ENCODE measurements at regions not wholly inside any gene's neighbourhood (a gene's known extent, or its start where the extent isn't known, plus 50 kb on each side); places are given as distances from the start of the nearest gene placed in this dataset.

DNA sequence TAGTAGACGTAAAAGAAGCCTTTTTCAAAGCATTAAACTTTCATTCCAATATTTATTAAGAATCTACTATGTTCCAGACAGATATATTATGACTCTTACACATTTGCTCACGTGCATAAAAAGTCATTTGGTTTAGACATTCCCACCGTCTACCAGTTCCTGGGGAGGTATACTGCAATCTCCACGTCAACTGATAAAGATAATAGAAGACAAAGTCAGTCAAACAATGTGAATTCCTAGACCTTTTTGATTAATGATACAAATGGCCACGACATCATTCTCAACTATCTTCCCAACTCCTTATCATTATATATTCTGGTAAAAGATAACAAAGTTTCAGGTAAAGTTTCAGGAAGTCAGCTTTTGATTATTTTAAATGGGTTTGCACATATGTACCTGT lies 69.0 kb downstream of the SIPA1L2 start:
- H3K9me3 ChIP-seq: no peaks in the 10 kb centered on the region
- intact Hi-C loops (cut with DNase I): no loop called here
- H3K27ac ChIP-seq: no peak overlapping the region
- peaks cover 0 to 23% (median 2%) of the 10 kb centered on the region in 3 donors for H3K4me1 ChIP-seq
- WGBS, 2 donors: 84 to 91% methylated on average over 5 of the region's 5 CpGs
- peaks cover 0 to 16% (median 0%) of the 10 kb centered on the region in 3 donors for H3K36me3 ChIP-seq
- H3K27me3 ChIP-seq: no peaks in the 10 kb centered on the region
- TF ChIP-seq, protein P1, sequence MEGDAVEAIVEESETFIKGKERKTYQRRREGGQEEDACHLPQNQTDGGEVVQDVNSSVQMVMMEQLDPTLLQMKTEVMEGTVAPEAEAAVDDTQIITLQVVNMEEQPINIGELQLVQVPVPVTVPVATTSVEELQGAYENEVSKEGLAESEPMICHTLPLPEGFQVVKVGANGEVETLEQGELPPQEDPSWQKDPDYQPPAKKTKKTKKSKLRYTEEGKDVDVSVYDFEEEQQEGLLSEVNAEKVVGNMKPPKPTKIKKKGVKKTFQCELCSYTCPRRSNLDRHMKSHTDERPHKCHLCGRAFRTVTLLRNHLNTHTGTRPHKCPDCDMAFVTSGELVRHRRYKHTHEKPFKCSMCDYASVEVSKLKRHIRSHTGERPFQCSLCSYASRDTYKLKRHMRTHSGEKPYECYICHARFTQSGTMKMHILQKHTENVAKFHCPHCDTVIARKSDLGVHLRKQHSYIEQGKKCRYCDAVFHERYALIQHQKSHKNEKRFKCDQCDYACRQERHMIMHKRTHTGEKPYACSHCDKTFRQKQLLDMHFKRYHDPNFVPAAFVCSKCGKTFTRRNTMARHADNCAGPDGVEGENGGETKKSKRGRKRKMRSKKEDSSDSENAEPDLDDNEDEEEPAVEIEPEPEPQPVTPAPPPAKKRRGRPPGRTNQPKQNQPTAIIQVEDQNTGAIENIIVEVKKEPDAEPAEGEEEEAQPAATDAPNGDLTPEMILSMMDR (IDR thresholded peaks at IDR 0.05): no peak
- no peak for TF ChIP-seq POLR2A (IDR thresholded peaks at IDR 0.05)
- DNase-seq: no peak
- no peak overlapping the region for H3K4me3 ChIP-seq

DNA sequence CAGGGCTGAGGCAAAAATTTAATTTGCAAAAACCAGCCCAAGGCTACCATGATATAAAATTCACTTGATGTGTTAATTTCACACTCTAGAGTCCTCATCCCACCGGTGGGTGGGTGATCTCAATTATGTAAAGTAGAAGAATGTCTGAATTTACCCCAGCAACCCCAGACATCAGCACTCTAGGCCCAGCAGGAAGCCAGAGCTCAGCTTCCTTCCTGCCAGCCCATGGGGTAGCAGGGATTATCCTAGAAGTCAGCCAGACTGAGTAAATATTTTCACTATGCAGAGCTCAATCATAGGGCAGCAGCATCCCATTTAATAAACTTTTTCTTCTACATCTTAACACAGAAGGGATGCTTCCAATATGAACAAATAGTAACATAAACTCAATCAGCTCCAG lies 71.0 kb downstream of the SIPA1L2 start:
- H3K27me3 ChIP-seq: no peaks in the 10 kb centered on the region
- intact Hi-C loops (cut with DNase I): no loop called here
- TF ChIP-seq, protein P1 (IDR thresholded peaks at IDR 0.05): no peak

DNA sequence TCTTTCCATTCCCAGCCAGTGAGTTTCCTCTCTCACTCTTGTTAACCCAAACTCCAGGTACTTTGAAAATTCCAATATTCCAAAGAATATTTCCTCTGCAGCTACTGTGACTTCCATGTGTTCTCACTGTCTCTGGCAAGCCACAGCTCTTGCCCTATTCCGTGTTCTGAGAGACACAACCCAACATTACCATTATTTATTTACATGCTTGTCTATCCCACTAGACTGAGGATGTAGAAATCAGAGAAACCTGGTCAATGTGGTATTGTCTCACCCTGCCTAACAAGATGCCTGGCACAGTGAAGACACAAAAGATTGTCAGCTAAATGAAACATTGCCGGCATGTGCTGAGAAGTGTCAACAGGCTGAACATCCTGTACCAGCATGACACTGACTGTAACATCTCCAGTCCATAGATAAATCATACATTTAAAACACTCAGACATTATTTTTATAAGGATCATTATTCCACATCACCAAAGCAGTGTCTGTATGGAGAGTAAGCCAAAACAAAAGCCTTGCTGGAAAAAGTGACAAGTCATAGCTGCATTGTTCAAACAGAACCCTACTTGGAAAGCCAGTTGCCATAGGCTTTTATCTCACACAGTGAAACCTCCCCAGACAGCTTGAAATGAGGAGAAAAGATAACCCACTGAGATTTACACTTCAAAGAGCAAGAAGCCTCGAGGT lies 72.3 kb downstream of the SIPA1L2 start:
- H3K4me3 ChIP-seq: no peak overlapping the region
- H3K4me1 ChIP-seq: peaks cover 0 to 49% (median 9%) of the 10 kb centered on the region in 3 donors
- DNase-seq: no peak
- H3K36me3 ChIP-seq: peaks cover 0 to 16% (median 0%) of the 10 kb centered on the region in 3 donors
- WGBS, 2 donors: 53 to 58% methylated on average over 3 of the region's 3 CpGs
- TF ChIP-seq, protein P1 (IDR thresholded peaks at IDR 0.05): no peak
- no peak for TF ChIP-seq POLR2A (IDR thresholded peaks at IDR 0.05)
- intact Hi-C loops (cut with DNase I): no loop called here
- no peaks in the 10 kb centered on the region for H3K27me3 ChIP-seq
- H3K9me3 ChIP-seq: no peaks in the 10 kb centered on the region
- no peak overlapping the region for H3K27ac ChIP-seq

More for the DNA sequence above, 71.0 kb downstream of the SIPA1L2 start:
- Histone ChIP-seq H3K27ac (no peak overlapping the region), H3K4me3 (no peak overlapping the region), H3K36me3 (peaks cover 0 to 16% (median 0%) of the 10 kb centered on the region in 3 donors), H3K4me1 (peaks cover 0 to 36% (median 4%) of the 10 kb centered on the region in 3 donors), H3K9me3 (no peaks in the 10 kb centered on the region)
- no peak for DNase-seq
- 36 to 43% methylated on average over 1 of the region's 1 CpG for WGBS, 2 donors

DNA sequence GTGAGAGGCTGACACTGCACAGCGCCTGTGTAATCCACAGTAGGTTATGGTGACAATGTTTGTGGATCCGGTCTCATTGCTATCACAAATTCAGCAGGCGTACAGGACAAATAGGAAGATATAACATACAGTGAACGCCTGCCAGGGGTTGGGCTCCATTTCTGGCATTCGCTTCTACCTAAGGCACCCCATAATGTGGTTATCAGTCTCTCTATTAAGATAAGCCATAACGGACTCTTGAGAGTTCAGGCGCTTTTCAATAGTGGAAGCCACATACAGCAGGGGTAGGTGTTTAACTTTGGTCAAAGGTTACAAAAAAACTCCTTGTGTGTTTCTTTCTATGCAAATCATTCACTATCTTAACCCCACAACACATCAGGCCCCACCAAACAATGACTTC lies 72.8 kb downstream of the SIPA1L2 start:
- H3K36me3 ChIP-seq: peaks cover 0 to 15% (median 0%) of the 10 kb centered on the region in 3 donors
- H3K9me3 ChIP-seq: no peaks in the 10 kb centered on the region
- H3K4me1 ChIP-seq: peaks cover 0 to 49% (median 9%) of the 10 kb centered on the region in 3 donors
- TF ChIP-seq, protein P1 (IDR thresholded peaks at IDR 0.05): no peak
- TF ChIP-seq POLR2A (IDR thresholded peaks at IDR 0.05): no peak
- 90 to 94% methylated on average over 7 of the region's 7 CpGs for WGBS, 2 donors
- intact Hi-C loops (cut with DNase I): no loop called here
- H3K27ac ChIP-seq: no peak overlapping the region
- no peaks in the 10 kb centered on the region for H3K27me3 ChIP-seq
- no peak for DNase-seq
- no peak overlapping the region for H3K4me3 ChIP-seq

DNA sequence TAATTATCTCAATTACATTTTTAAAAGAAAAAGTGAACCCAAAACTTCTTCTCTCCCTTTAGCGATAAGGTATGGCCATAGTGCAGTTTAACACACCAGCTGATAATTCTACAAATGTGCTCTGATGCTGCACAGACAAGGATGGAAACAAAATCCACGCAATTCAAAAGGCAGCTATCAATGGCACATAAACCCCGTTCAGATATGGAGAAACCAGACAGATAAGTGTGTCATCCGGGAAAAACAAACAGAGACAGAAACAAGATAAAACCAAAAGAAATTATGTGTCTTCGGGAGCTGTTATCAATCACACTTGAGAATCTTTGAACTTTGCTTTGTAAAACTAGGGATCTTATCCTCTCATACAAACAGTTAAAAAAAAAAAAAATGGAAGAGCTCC lies 73.6 kb downstream of the SIPA1L2 start:
- no peak overlapping the region for H3K4me3 ChIP-seq
- H3K4me1 ChIP-seq: peaks cover 0 to 49% (median 9%) of the 10 kb centered on the region in 3 donors
- no peak for DNase-seq
- peaks cover 0 to 10% (median 0%) of the 10 kb centered on the region in 3 donors for H3K36me3 ChIP-seq
- no peak overlapping the region for H3K27ac ChIP-seq
- intact Hi-C loops (cut with DNase I): no loop called here
- no peaks in the 10 kb centered on the region for H3K27me3 ChIP-seq
- TF ChIP-seq, protein P1 (IDR thresholded peaks at IDR 0.05): no peak
- no peak for TF ChIP-seq POLR2A (IDR thresholded peaks at IDR 0.05)
- no peaks in the 10 kb centered on the region for H3K9me3 ChIP-seq
- WGBS, 2 donors: 77 to 83% methylated on average over 5 of the region's 5 CpGs
